ENCODE measurements at regions not wholly inside any gene's neighbourhood (a gene's known extent, or its start where the extent isn't known, plus 50 kb on each side); places are given as distances from the start of the nearest gene placed in this dataset.

GRCh38 chr4:18343581-18343980 lies 322.0 kb upstream of the LCORL start:
- ChIA-PET POLR2A (no interaction called here), CTCF (no interaction called here)
- H3K9me3 ChIP-seq (ENCODE audit: control insufficient read depth, insufficient read depth, low read length) = peaks cover 21% of the 10 kb centered on the region
- no peaks in the 10 kb centered on the region for H3K27me3 ChIP-seq (ENCODE audit: control insufficient read depth, insufficient read depth, low read length)
- H3K27ac ChIP-seq (ENCODE audit: low read depth, low read length) = no peak overlapping the region
- no peak for DNase-seq (ENCODE audit: low read depth, low spot score)
- TF ChIP-seq, protein P1, sequence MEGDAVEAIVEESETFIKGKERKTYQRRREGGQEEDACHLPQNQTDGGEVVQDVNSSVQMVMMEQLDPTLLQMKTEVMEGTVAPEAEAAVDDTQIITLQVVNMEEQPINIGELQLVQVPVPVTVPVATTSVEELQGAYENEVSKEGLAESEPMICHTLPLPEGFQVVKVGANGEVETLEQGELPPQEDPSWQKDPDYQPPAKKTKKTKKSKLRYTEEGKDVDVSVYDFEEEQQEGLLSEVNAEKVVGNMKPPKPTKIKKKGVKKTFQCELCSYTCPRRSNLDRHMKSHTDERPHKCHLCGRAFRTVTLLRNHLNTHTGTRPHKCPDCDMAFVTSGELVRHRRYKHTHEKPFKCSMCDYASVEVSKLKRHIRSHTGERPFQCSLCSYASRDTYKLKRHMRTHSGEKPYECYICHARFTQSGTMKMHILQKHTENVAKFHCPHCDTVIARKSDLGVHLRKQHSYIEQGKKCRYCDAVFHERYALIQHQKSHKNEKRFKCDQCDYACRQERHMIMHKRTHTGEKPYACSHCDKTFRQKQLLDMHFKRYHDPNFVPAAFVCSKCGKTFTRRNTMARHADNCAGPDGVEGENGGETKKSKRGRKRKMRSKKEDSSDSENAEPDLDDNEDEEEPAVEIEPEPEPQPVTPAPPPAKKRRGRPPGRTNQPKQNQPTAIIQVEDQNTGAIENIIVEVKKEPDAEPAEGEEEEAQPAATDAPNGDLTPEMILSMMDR (IDR thresholded peaks at IDR 0.05; ENCODE audit: low read depth, low read length) = no peak
- no peak overlapping the region for H3K4me3 ChIP-seq (ENCODE audit: low read depth, low read length)

- Histone ChIP-seq H3K27ac (ENCODE audit: low read depth, low read length) (no peak overlapping the region), H3K9me3 (ENCODE audit: control insufficient read depth, insufficient read depth, low read length) (peaks cover 21% of the 10 kb centered on the region), H3K4me3 (ENCODE audit: low read depth, low read length) (no peak overlapping the region), H3K27me3 (ENCODE audit: control insufficient read depth, insufficient read depth, low read length) (no peaks in the 10 kb centered on the region)
- POLR2A ChIA-PET = no interaction called here
- DNase-seq (ENCODE audit: low read depth, low spot score) = no peak
- CTCF ChIA-PET = no interaction called here
- TF ChIP-seq, protein P1 (IDR thresholded peaks at IDR 0.05; ENCODE audit: low read depth, low read length) = no peak
Observed at GRCh38 chr4:18342847-18343246, 321.3 kb upstream of the LCORL start.

DNA sequence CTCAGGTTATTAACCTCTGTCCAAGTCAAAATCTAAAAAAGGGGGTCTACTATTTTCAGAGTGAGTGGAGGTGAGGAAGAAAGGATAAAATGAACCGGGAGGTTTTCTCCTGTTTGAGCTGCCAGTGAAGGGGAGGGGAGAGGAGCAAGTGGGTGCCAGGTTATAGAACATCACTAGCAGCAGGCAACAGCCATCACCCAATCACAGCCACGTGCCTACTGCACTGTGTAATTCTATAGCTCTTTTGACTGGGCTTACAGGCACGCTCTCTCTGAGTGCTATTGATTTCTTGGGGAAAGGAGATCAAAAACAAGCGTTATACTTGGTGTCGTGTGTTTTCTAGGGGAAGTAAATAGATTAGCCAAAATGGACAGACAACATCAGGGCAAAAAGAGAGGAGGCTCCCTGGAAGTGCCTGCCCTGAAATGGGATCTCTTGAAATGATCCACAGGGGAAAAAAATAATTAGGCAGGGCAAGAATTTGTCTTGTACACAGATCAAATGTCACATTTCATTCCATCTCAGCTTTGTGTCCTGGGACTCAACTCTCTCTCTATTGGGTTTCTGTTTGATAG lies 300.5 kb upstream of the LCORL start:
- H3K27me3 ChIP-seq (ENCODE audit: control insufficient read depth, insufficient read depth, low read length) = no peaks in the 10 kb centered on the region
- H3K9me3 ChIP-seq (ENCODE audit: control insufficient read depth, insufficient read depth, low read length) = peaks cover 5% of the 10 kb centered on the region
- no peak overlapping the region for H3K4me3 ChIP-seq (ENCODE audit: low read depth, low read length)
- no peak for DNase-seq (ENCODE audit: low read depth, low spot score)
- TF ChIP-seq, protein P1 (IDR thresholded peaks at IDR 0.05; ENCODE audit: low read depth, low read length) = no peak
- ChIA-PET POLR2A (no interaction called here), CTCF (no interaction called here)
- no peak overlapping the region for H3K27ac ChIP-seq (ENCODE audit: low read depth, low read length)

DNA sequence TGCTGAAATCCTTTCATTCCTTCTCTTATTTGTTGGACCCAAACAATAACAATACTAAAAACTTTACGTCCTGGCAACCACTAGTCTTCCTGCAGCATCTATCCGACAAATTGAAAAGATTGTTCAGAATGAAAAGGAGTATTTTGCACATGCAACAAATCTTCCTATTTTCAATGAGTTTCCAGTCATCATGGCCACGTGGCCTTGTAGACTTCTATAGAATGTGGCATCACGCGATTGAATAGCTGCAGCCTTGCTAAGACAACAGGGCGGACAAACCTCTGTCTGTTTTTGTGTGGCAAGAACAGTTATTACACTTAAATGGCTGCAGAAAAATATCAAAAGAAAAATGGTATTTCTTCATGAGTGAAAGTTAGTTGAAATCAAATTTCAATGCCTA lies 297.9 kb upstream of the LCORL start:
- DNase-seq (ENCODE audit: low read depth, low spot score) = no peak
- H3K27me3 ChIP-seq (ENCODE audit: control insufficient read depth, insufficient read depth, low read length) = no peaks in the 10 kb centered on the region
- CTCF ChIA-PET = no interaction called here
- POLR2A ChIA-PET = no interaction called here
- peaks cover 5% of the 10 kb centered on the region for H3K9me3 ChIP-seq (ENCODE audit: control insufficient read depth, insufficient read depth, low read length)
- H3K27ac ChIP-seq (ENCODE audit: low read depth, low read length) = no peak overlapping the region
- TF ChIP-seq, protein P1 (IDR thresholded peaks at IDR 0.05; ENCODE audit: low read depth, low read length) = no peak
- H3K4me3 ChIP-seq (ENCODE audit: low read depth, low read length) = no peak overlapping the region

DNA sequence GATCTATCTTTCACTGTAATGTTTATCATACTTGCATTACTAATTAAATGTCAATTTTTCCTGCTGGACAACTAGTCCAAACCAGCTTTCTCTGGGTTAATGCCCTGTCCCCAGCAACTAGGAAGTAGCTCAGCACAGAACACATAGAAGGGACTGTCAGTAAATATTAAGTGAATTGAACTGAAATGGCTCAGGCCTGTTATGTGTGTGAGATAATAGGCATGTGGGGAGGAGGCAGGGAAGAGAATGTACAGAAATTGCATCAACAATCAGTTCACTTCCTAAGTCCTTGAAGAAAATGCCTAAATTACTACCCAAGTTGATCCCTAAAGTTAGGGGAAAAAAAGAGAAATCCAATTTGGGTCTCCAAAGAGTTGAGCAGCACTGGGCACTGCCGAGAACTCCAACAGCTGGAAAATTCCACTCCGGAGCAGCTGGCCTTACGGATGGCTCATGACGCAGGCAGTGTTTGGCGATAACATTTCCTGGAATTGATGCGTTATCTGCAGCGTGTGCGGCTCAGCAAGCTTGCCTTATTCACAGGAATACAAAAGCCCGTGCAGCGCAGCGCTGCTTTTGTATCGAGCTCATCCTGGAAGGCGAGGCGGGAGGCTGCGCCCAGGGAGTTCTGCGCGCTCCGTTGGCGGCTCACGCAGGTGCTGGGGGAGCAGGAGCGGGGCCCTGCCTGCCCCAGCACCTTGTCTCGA lies 297.3 kb upstream of the LCORL start:
- Histone ChIP-seq H3K27me3 (ENCODE audit: control insufficient read depth, insufficient read depth, low read length) (no peaks in the 10 kb centered on the region), H3K9me3 (ENCODE audit: control insufficient read depth, insufficient read depth, low read length) (peaks cover 8% of the 10 kb centered on the region), H3K27ac (ENCODE audit: low read depth, low read length) (no peak overlapping the region), H3K4me3 (ENCODE audit: low read depth, low read length) (no peak overlapping the region)
- ChIA-PET CTCF (no interaction called here), POLR2A (no interaction called here)
- no peak for DNase-seq (ENCODE audit: low read depth, low spot score)
- TF ChIP-seq, protein P1 (IDR thresholded peaks at IDR 0.05; ENCODE audit: low read depth, low read length) = no peak
